CD14-positive monocyte (primary cell): ENCODE measurements at regions not wholly inside any gene's neighbourhood (a gene's known extent, or its start where the extent isn't known, plus 50 kb on each side); places are given as distances from the start of the nearest gene placed in this dataset.

Experiments used
- DNase-seq, 3 donors: peaks; one replicate each; pipeline ENCODE4 v3.0.0-alpha.2; 2011 to 2022
- H2AFZ ChIP-seq: 2 replicates; pipeline ENCODE4 v1.6.0; 2012; ENCODE audit warnings: mild to moderate bottlenecking, low read depth, low read length, inconsistent platforms; ENCODE audit not compliant: insufficient read depth, poor library complexity, severe bottlenecking
- H3K27ac ChIP-seq, 2 donors: 1 replicate in 1 of 2; 2 replicates in 1 of 2; pipeline ENCODE4 v1.5.1; 2012 to 2013; ENCODE audit warnings: low read length in 2 of 2, control low read depth in 1 of 2, inconsistent platforms in 1 of 2, low read depth in 1 of 2, mild to moderate bottlenecking in 1 of 2
- H3K27me3 ChIP-seq, 2 donors: one replicate each; pipeline versions ENCODE4 v1.6.0 to v1.6.1; 2011 to 2013; ENCODE audit warnings: low read length in 2 of 2; ENCODE audit not compliant: control insufficient read depth in 2 of 2, insufficient read depth in 2 of 2
- H3K36me3 ChIP-seq, 2 donors: replicated peaks in 1 of 2; 1 replicate in 1 of 2; 2 replicates in 1 of 2; pipeline versions ENCODE4 v1.5.1 to v1.6.1; 2012 to 2013; ENCODE audit warnings: low read length in 2 of 2, control low read depth in 1 of 2, inconsistent platforms in 1 of 2, mild to moderate bottlenecking in 1 of 2; ENCODE audit not compliant: insufficient read depth in 2 of 2, control insufficient read depth in 1 of 2
- H3K4me1 ChIP-seq, 2 donors: 1 replicate in 1 of 2; 2 replicates in 1 of 2; pipeline versions ENCODE4 v1.5.1 to v1.6.1; 2012 to 2013; ENCODE audit warnings: low read length in 2 of 2, control low read depth in 1 of 2, inconsistent platforms in 1 of 2, mild to moderate bottlenecking in 1 of 2, moderate library complexity in 1 of 2; ENCODE audit not compliant: insufficient read depth in 2 of 2, control insufficient read depth in 1 of 2
- H3K4me2 ChIP-seq: replicated peaks from 2 replicates; pipeline ENCODE3; 2012; ENCODE audit warnings: low read length, moderate library complexity, mild to moderate bottlenecking; ENCODE audit not compliant: poor library complexity, severe bottlenecking; ENCODE audit errors: extremely low read depth
- H3K4me3 ChIP-seq, 3 experiments: fragments of 200-600 bp in 1 of 3; sonication (generic) in 1 of 3; replicated peaks in 1 of 3; 1 replicate in 2 of 3; 2 replicates in 1 of 3; pipeline ENCODE4 v1.5.1; 2011 to 2013; ENCODE audit warnings: low read length in 3 of 3, mild to moderate bottlenecking in 3 of 3, control low read depth in 2 of 3, low read depth in 2 of 3, inconsistent platforms in 1 of 3, moderate library complexity in 1 of 3
- H3K79me2 ChIP-seq: 2 replicates; pipeline ENCODE4 v1.6.0; 2012; ENCODE audit warnings: mild to moderate bottlenecking, control low read depth, inconsistent platforms, low read length, moderate library complexity; ENCODE audit not compliant: insufficient read depth
- H3K9ac ChIP-seq: 2 replicates; pipeline ENCODE4 v1.6.0; 2017; ENCODE audit warnings: low read length, mild to moderate bottlenecking; ENCODE audit not compliant: insufficient read depth, poor library complexity, severe bottlenecking
- H3K9me3 ChIP-seq, 2 donors: replicated peaks in 1 of 2; 1 replicate in 1 of 2; 2 replicates in 1 of 2; pipeline versions ENCODE4 v1.5.1 to v1.6.1; 2012 to 2013; ENCODE audit warnings: low read length in 2 of 2, control low read depth in 1 of 2; ENCODE audit not compliant: control insufficient read depth in 1 of 2, insufficient read depth in 1 of 2
- H4K20me1 ChIP-seq: 2 replicates; pipeline ENCODE4 v1.6.0; 2012; ENCODE audit warnings: mild to moderate bottlenecking, low read length, control low read depth, moderate library complexity; ENCODE audit not compliant: insufficient read depth
- H3K27ac Mint-ChIP-seq, 7 donors: one replicate each; pipeline ENCODE4 v1.8.0; 2020; ENCODE audit warnings: mild to moderate bottlenecking in 7 of 7, mixed read lengths in 7 of 7, moderate library complexity in 6 of 7, inconsistent platforms in 2 of 7
- H3K27me3 Mint-ChIP-seq, 3 donors: one replicate each; pipeline ENCODE4 v1.8.0; 2021 to 2022; ENCODE audit warnings: low read depth in 3 of 3, mild to moderate bottlenecking in 3 of 3, mixed read lengths in 3 of 3, moderate library complexity in 3 of 3, inconsistent platforms in 1 of 3
- H3K36me3 Mint-ChIP-seq, 2 donors: one replicate each; pipeline ENCODE4 v1.8.0; 2020; ENCODE audit warnings: mixed read lengths in 2 of 2, inconsistent platforms in 1 of 2, mild to moderate bottlenecking in 1 of 2
- H3K4me1 Mint-ChIP-seq: one replicate; pipeline ENCODE4 v1.8.0; 2020; ENCODE audit warnings: mild to moderate bottlenecking, mixed read lengths
- H3K4me3 Mint-ChIP-seq, 2 donors: one replicate each; pipeline ENCODE4 v1.8.0; 2020; ENCODE audit warnings: mild to moderate bottlenecking in 2 of 2, mixed read lengths in 2 of 2, moderate library complexity in 1 of 2
- H3K9me3 Mint-ChIP-seq, 7 donors: one replicate each; pipeline ENCODE4 v1.8.0; 2020 to 2022; ENCODE audit warnings: mixed read lengths in 7 of 7, mild to moderate bottlenecking in 6 of 7, moderate library complexity in 6 of 7, inconsistent platforms in 2 of 7
- CTCF ChIP-seq: fragments of 200-600 bp; IDR thresholded peaks from one replicate; pipeline ENCODE4 v1.8.0; 2022; ENCODE audit warnings: antibody characterized with exemption, mild to moderate bottlenecking
- WGBS: methylation state at CpG from one replicate; pipeline ENCODE4 v1.1.5; 2013; ENCODE audit warnings: missing lambda C conversion rate; ENCODE audit not compliant: insufficient coverage; 5-methylcytosine and 5-hydroxymethylcytosine counted together
- intact Hi-C, 2 donors: fragments of 100-400 bp; cut with micrococcal nuclease; formaldehyde crosslinking; loops; one replicate each; pipeline versions ENCODE4 v1.15.0 to v1.15.1; 2023

- no peak overlapping the region for H2AFZ ChIP-seq
- TF ChIP-seq CTCF, result no peak
- H3K4me3 Mint-ChIP-seq, result no peak overlapping the region
- H3K36me3 Mint-ChIP-seq, result no peaks in the 10 kb centered on the region
- H4K20me1 ChIP-seq, result no peaks in the 10 kb centered on the region
- no peak overlapping the region for H3K4me3 ChIP-seq
- H3K27ac ChIP-seq, result no peak overlapping the region
- DNase-seq, result no peak
- no peak overlapping the region for H3K9ac ChIP-seq
- intact Hi-C loops, result no loop called here
- no peak overlapping the region for H3K4me2 ChIP-seq
- no peak overlapping the region for H3K27ac Mint-ChIP-seq
- H3K4me1 Mint-ChIP-seq, result peaks cover 25% of the 10 kb centered on the region
- H3K9me3 Mint-ChIP-seq, result peaks cover 0 to 2% (median 0%) of the 10 kb centered on the region in 7 donors
- H3K79me2 ChIP-seq, result no peaks in the 10 kb centered on the region
- H3K36me3 ChIP-seq, result no peaks in the 10 kb centered on the region
- H3K27me3 Mint-ChIP-seq, result peaks cover 2 to 4% (median 3%) of the 10 kb centered on the region in 3 donors
- no peaks in the 10 kb centered on the region for H3K9me3 ChIP-seq
- H3K4me1 ChIP-seq, result peaks cover 11 to 12% of the 10 kb centered on the region in 2 donors
- WGBS, result 100% methylated on average over 1 of the region's 4 CpGs
- no peaks in the 10 kb centered on the region for H3K27me3 ChIP-seq
These were observed 168.0 kb upstream of the SMAD3 start for GRCh38 chr15:66897416-66897815.

- Histone ChIP-seq H3K4me2 (no peak overlapping the region), H3K27me3 (no peaks in the 10 kb centered on the region), H4K20me1 (no peaks in the 10 kb centered on the region), H3K27ac (no peak overlapping the region), H2AFZ (no peak overlapping the region), H3K4me1 (peaks cover 11 to 12% of the 10 kb centered on the region in 2 donors), H3K9me3 (no peaks in the 10 kb centered on the region), H3K36me3 (no peaks in the 10 kb centered on the region), H3K4me3 (no peak overlapping the region), H3K79me2 (no peaks in the 10 kb centered on the region), H3K9ac (no peak overlapping the region)
- Mint-ChIP-seq H3K9me3 (peaks cover 0 to 3% (median 0%) of the 10 kb centered on the region in 7 donors), H3K4me3 (no peak overlapping the region), H3K4me1 (peaks cover 25% of the 10 kb centered on the region), H3K27me3 (peaks cover 2 to 3% (median 2%) of the 10 kb centered on the region in 3 donors), H3K36me3 (no peaks in the 10 kb centered on the region), H3K27ac (peak overlapping the region in 1 of 7 donors; percentile 1)
- intact Hi-C loops, result no loop called here
- DNase-seq, result no peak
- WGBS, result 96% methylated on average over 4 of the region's 5 CpGs
- TF ChIP-seq CTCF, result no peak
These were observed 167.4 kb upstream of the SMAD3 start for GRCh38 chr15:66897971-66898370.
